ENCODE measurements at regions not wholly inside any gene's neighbourhood (a gene's known extent, or its start where the extent isn't known, plus 50 kb on each side); places are given as distances from the start of the nearest gene placed in this dataset.

GRCh38 chr6:14713008-14713960, 532.6 kb upstream of the JARID2 start:
- DNase-seq (ENCODE audit: low spot score) = no peak

- DNase-seq (ENCODE audit: low spot score) = no peak
These were observed 531.8 kb upstream of the JARID2 start for GRCh38 chr6:14713966-14714631.

- no peak for DNase-seq (ENCODE audit: low spot score)
These were observed 530.8 kb upstream of the JARID2 start for GRCh38 chr6:14715076-14715475.

- DNase-seq (ENCODE audit: low spot score) = no peak
These were observed 529.2 kb upstream of the JARID2 start for GRCh38 chr6:14716499-14717146.

- no peak for DNase-seq (ENCODE audit: low spot score)
These were observed 528.6 kb upstream of the JARID2 start for GRCh38 chr6:14717307-14717706.

GRCh38 chr6:14718861-14719260, 527.0 kb upstream of the JARID2 start:
- DNase-seq (ENCODE audit: low spot score) = no peak

- no peak for DNase-seq (ENCODE audit: low spot score)
These were observed 526.6 kb upstream of the JARID2 start for GRCh38 chr6:14719270-14719669.

GRCh38 chr6:14720411-14721102, 525.3 kb upstream of the JARID2 start:
- no peak for DNase-seq (ENCODE audit: low spot score)

- no peak for DNase-seq (ENCODE audit: low spot score)
These were observed 524.6 kb upstream of the JARID2 start for GRCh38 chr6:14721103-14721758.

GRCh38 chr6:14722001-14722562, 523.8 kb upstream of the JARID2 start:
- DNase-seq (ENCODE audit: low spot score) = no peak

GRCh38 chr6:14722704-14723103, 523.2 kb upstream of the JARID2 start:
- DNase-seq (ENCODE audit: low spot score) = no peak

- DNase-seq (ENCODE audit: low spot score) = no peak
These were observed 522.3 kb upstream of the JARID2 start for GRCh38 chr6:14723535-14724086.

GRCh38 chr6:14724549-14724948, 521.3 kb upstream of the JARID2 start:
- DNase-seq (ENCODE audit: low spot score) = no peak

- DNase-seq (ENCODE audit: low spot score) = no peak
These were observed 518.9 kb upstream of the JARID2 start for GRCh38 chr6:14726816-14727493.

- DNase-seq (ENCODE audit: low spot score) = peak; percentile 42
These were observed 518.1 kb upstream of the JARID2 start for GRCh38 chr6:14727494-14728395.

GRCh38 chr6:14728396-14729024, 517.4 kb upstream of the JARID2 start:
- DNase-seq (ENCODE audit: low spot score) = peak; percentile 77

GRCh38 chr6:14729129-14729871, 516.6 kb upstream of the JARID2 start:
- DNase-seq (ENCODE audit: low spot score) = no peak

GRCh38 chr6:14730654-14731053, 515.2 kb upstream of the JARID2 start:
- DNase-seq (ENCODE audit: low spot score) = no peak
